Suppressor macrophage treated with lipopolysaccharide for 1 hour (primary cell): ENCODE measurements at regions not wholly inside any gene's neighbourhood (a gene's known extent, or its start where the extent isn't known, plus 50 kb on each side); places are given as distances from the start of the nearest gene placed in this dataset.
"Not testable (repeated sequence)": the region's sequence is repeated elsewhere in the genome, so short reads cannot be mapped to it uniquely, and the experiment has no call there.

ENCODE experiments used
- DNase-seq, 3 donors: peaks; one replicate each; pipeline ENCODE4 v3.0.0-alpha.2; 2020 to 2022

DNA sequence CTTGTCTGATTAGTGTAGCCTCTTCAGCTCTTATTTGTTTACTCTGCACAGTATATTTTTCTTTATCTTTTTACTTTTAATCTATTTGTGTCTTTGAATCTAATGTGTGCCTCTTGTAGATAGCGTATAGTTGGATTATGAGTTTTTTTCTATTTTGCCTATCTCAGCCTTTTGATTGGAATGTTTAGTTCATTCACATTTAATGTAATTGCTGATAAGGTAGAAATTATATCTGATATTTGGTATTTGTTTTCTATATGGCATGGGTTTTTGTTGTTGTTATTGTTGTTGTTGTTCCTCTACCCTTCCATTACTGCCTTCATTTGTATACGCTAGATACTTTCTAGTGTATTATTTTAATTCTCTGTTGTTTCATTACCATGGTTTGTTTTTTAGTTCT, 131.7 kb upstream of the GRIK3 start:
- DNase-seq = no peak

DNA sequence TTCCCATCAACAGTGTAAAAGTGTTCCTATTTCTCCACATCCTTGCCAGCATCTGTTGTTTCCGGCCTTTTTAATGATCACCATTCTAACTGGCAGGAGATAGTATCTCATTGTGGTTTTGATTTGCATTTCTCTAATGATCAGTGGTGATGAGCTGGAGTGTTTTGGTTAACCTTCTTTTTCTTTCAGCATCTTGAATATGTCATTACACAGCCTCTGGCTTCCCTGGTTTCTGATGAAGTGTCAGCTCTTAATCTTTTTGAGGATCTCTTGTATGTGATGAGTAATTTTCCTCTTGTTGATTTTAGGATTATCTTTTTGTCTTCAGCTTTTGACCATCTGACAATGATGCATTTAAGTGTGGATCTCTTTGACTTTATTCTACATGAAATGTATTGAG, 133.2 kb upstream of the GRIK3 start:
- DNase-seq = no peak

DNA sequence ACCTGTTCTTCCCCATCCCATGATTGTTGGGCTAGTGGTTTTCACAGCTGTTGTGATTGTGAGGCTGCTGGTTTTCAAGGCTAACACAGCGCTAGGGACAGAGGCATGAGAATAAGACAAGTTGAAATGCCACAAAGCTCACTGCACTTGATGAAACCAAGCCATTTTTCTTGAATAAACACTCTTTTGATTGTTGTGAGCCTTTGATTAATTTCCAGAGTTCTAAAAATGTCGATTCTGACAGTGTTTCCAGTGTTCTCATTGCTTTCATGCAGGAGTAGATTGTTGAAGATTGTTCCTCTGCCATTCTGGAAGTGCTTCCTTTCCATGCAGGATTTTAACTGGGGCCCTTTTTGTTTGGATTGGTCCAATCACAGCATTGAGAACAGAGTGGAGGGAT, 134.9 kb upstream of the GRIK3 start:
- no peak for DNase-seq

DNA sequence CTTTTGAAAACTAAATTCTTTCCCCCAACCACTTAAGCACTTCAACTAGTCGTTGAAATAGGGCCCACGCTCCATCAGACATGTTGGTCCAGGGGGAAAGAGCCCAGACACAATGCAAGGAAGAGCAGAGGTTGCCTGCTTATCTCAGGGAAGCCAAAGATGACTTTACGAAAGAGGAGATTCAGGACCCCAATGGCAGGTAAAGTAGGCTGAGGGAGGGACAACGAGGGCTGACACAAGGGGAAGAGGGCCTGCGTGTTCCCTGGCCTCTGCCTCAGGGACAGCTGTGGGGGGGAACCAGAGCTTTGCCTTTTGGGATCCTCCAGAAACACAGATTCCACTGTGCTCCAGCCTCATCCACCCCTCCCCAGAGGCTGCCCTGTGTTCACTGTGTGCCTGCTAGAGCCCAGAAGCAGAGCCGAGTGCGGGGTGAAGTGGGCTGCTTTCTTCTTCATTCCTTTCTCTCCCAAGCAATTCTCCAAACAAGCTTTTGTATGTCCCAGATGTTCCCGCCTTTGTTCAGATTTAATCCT, 135.5 kb upstream of the GRIK3 start:
- DNase-seq = no peak

DNA sequence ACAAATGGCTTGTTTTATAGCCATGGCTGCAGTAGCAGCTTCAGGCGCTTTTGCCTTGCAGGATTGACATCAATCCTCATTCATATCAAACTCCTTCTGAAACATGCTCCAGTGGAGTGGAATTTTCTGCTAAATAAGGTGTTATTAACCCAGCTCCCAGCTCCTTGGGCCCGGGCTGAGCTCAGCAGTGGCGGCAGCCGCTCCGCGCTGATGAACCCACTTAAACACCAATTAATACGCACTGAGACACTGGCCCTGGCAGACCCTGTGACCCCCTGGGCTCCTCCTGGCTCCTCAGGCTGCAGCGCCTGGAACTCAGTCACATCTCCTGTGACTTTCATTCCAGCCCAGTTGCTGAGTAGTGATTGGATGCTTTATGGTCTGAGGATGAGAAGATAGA, 137.4 kb upstream of the GRIK3 start:
- DNase-seq = no peak

DNA sequence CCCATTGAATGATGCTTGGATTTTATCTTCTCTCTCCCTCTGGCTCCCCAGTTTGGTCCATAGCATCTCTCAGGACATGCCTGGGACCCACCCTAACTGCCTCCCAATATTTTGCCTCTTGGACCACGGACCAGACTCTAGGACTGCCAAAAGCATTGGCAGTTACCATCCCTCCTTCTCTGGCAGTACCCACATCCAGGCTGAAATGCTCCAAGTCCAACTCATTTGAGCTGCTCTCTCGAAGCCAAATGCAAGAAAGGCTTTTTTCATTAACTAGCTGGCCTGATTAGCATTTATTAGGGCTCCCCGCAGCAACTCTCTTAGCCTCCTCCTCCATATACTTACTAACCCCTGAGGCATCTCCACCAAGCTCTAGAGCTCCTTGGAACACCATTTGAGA, 140.0 kb upstream of the GRIK3 start:
- no peak for DNase-seq

DNA sequence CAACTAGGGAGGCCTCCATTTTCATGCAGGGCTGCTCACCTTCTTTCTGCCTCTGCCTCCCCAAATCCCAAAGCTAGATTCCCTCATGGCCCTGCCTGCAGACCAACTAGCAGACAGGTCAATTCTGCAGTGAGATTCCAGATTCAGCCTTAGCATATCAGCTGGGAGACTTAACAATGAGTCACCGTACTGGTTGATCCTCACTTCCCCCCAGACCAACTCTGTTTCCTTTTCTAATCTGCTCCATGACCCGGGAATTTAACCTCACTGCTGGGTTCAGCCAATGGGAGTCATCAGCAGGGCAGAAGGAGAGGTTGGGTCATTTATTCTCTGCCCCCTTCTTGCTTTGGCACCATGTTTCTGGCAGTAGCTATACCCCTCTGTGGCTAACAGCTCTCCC, 140.6 kb upstream of the GRIK3 start:
- DNase-seq = peak in 1 of 3 donors; percentile 9

DNA sequence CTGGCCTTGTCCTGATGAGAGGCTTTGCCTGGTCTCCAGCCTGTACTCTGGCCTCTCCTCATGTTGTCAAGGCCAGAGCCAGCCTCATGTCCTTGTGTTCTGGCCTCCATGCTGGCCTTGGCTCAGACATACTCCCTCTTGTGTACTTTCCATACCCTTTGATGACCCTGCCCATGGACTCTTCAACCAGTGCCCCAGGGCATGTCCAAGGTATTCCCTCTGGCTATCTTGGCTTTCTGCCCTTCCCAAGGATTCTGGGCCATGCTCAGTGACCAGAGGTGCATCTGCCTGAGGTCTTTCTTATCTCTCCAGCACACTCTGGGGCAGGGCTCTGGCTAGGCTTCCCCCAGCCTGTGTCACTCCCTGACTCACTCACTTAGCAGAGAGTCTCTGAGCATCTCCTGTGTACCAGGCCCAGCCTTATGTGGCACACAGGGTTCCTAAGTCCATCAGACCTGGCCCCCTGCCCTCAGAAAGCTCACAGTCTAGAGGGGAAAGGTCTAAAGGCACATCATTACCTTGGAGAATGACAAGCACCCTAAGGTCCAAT, 141.4 kb upstream of the GRIK3 start:
- no peak for DNase-seq

DNA sequence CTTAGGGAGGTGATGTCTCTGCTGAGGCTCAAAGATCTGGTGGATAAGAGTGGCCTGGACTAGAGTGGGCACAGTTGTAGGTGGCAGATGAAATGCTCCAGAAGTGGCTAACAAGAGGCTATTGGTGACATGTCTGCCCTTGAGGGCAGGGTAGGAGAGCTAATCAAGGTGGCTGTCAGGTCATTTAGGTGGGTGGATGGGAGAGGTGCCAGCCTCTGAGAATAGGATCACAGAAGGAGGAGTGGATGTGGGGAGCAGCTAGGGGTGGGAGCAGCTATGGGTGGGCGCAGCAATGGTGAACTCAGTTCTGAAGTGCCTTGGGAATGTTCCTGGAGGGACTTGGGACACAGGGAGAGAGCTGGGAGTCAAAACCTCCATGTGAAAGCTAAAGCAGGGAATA, 142.0 kb upstream of the GRIK3 start:
- DNase-seq = no peak

DNA sequence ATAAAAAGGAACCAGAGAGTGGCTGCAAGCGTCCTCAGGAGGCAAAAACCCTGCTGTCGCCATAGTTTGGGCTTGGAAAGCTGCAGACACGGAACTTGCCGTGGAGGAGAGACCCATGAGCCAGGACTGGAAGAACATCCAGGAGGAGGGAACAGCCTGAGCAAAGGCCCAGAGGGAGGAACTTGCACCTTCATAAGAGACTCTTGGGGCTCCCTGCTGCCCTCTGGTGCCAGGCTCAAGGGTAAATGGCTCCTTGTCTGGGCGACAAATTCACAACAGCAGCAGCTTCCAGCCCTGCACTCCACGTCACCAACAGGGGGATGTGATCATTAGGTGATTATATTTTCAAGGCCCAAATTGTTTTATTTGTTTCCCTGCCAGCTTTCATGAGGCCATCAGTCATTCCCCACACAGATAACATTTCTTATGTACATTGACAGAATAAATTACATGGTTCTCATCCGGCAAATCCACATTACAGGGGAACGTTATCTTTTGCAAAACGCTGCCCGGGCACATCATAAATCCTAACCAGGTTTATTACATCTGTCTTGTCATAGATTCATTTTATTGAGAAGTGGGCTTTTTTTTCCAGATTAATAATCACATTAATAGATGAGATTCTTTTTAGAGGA, 143.0 kb upstream of the GRIK3 start:
- DNase-seq = peak; percentile 43 to 67 (median 44)

DNA sequence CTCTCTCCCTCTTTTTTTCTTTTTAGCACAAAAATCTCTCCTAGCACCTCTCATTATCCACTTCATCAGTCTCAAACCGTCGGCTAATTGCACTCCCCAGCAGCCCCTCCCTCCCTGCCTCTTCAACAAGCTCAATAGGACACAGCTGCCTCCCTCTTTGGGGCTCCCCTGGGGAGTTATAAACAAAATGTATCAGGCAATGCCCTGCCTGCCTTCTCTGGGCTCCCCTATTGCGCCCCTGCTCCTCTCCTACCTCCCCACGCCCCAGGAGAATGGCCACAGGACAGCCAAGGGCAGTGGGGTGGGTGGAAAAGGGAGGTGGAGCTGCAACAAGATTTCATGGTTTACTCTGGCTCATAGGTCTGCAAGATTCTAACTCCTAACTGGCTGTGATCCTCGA, 147.1 kb upstream of the GRIK3 start:
- no peak for DNase-seq

DNA sequence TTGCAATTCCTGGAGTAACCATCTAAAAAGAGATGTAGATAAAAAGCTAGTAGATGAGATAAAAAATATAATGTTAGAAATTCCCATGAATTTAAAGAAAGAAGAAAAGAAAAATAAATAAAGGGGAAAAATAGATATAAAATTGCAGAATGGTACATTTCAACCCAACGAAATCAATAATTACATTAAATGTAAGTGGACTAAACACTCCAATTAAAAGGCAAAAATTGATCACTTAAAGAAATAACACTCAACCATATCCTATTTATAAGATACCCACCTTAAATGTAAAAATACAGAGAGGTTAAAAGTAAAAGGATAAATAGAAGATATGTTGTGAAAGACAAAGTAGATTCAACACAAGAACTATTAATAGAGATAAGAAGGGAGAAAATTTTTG, 150.5 kb upstream of the GRIK3 start:
- no peak for DNase-seq

DNA sequence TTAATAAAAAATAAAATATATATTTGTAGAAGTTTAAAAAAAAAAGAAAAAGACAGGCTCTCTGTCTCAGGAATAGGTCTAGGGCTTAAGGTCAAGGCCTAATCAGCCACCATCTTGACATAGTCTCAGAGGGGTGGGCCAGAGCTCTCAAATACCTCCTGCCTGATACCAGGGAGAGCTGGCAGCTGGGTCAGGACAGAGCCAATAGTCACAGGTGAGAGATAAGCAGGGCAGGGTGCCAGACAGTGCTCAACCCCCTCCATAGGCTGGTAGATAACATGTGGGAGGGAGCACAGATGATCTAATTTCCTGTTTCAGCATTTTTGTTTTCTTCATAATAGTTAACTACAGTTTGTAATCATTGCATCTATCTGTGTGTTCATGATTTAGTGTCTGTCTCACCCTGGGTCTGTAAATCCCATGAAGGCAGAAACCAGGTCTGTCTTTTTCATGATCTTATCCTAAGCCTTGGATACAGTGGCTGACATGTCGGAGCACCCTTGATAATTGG, 152.0 kb upstream of the GRIK3 start:
- DNase-seq = no peak

DNA sequence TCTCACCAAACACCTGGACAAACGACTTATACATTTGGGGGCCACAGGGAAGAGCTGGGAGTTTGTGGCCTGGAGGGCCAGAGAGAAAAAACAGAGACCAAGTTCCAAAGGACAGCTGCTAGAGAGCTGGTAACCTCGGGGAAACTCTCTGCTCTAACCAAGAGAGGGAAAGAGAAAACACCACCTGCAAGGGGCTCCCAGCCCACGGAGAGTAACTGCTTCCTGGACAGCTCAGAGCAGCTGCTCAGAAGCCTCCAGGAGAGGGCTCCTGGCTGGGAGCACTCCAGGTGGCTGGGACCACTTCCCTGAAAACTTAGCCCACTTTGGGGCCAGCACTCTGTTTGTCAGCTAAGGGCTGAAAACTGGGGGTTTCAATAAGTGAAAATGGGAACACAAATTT, 154.8 kb upstream of the GRIK3 start:
- DNase-seq = no peak

DNA sequence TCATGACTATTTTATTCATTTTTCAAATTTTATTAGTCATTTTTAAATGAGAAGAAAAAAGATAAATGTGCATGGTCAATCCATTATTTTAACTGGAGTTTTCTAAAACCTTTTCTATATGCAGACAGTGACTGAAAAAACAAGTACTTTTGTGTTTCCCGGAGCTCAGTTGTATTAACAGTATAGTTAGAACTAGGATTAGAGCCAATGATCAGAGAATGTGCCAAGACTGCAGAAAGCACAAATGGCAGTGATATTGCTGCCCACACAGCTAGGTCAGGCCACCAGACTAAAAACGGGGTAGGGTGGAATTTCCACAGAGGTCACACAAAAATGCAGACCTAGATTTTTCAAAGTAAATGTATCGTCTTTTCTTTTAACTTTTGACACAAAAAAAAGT, 163.1 kb upstream of the GRIK3 start:
- DNase-seq = no peak

DNA sequence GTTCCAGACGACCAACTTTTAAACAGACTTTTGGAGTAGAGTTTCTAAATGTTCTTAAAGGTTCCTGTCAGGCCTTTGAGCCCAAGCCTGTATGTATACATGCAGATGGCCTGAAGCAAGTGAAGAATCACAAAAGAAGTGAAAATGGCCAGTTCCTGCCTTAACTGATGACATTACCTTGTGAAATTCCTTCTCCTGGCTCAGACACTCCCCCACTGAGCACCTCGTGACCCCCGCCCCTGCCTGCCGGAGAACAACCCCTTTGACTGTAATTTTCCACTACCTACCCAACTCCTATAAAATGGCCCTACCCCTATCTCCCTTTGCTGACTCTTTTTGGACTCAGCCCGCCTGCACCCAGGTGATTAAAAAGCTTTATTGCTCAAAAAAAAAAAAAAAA, 180.0 kb upstream of the GRIK3 start:
- not testable (repeated sequence) for DNase-seq

DNA sequence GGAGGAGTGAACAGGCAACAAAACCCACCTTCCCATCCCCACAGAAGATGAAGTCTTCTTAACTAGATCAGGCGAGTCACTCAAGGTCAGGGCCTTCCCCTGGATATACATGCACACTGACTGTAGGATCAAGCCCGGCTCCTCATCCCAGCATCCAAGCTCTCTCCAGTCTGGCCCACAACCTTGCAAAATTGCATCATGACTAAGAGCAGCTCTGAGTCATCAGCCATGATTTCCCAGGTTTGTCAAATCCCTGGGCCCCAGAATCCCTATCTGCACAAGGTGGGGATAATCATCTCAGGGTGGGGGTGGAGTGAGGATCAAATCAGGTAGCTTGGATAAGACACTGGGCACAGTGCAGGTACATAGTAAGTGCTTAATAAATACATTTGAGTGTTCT, 199.3 kb upstream of the GRIK3 start:
- DNase-seq = no peak

DNA sequence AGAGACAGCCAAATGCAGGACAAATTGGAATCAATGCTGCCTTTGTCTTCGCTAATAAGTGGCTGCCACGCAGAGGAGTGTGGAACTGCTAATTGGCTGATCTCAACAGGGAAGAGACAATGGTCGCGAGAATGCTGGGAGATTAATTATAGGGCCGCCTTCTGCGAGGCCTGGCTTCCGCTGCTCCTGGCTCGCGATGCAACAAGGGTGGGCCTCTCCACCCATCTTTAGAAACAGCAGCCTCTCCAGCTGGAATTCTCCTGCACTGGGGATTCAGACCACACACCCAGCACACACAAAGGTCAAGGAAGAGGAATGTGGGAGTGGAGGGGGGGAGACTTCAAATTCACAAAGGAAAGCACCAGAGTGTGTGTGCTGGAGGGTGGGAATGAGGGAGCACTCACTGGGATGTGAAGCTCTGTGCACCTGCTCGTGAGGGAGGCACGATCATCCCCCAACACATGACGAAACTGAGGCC, 200.7 kb upstream of the GRIK3 start:
- no peak for DNase-seq

DNA sequence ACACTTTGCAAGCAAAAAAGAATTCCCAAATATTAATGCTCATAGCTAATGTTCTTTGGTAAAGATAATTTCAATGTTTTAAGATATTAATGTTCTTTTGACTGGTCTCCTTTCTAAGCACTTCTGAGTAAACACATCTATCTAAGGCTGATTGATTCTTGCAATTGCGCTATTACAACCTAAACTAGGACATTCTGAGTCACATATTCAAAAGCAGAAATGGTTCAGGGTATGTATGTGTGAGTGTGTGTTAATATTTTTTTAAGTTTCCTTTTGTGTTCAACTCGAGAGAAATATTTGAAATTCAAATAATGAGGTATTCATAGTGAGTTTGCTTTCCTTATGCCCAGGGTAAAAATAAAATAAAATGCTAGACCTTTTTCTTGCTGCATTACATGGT, 203.6 kb upstream of the GRIK3 start:
- peak in 1 of 3 donors; percentile 2 for DNase-seq

DNA sequence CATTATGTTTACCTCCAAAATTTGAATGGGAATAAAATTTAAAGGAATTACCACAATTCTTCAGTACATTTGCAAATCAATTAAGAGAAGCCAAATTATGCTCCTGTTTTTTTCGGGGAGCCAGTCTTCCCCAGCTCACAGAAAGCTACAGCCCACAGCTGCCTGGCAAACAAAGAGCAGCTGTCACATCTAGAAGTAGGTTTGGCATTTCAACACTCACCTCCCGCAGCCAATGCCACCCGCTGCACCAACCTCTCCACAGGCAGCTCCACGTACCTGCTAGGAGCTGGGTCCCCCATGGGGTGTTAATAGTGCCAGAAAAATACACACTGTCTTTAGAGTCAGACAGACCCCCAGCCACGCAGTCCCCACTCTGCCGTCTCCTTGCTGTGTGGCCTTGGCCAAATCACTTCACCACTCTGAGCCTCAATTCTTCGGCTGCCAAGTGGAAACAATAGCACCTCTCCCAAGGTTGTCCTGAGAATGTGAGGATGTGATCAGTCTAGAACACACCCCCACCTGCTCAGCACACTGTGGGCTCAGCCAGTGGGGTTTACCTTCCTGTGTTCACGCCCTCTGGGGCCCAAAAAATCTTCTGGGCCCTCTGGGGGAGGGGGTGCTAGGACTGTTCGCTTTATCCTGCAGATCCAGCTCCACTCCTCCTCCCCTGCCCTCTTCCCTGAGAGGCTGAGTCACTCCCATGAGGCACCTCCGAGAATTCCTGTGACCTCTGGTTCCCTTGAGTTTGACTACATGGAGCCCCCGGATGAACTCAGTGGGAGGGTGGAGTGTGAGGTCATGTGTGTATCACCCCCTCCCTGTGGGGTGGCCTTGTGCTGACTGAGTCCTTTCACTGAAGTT, 204.3 kb upstream of the GRIK3 start:
- peak in 1 of 3 donors; percentile 6 for DNase-seq

DNA sequence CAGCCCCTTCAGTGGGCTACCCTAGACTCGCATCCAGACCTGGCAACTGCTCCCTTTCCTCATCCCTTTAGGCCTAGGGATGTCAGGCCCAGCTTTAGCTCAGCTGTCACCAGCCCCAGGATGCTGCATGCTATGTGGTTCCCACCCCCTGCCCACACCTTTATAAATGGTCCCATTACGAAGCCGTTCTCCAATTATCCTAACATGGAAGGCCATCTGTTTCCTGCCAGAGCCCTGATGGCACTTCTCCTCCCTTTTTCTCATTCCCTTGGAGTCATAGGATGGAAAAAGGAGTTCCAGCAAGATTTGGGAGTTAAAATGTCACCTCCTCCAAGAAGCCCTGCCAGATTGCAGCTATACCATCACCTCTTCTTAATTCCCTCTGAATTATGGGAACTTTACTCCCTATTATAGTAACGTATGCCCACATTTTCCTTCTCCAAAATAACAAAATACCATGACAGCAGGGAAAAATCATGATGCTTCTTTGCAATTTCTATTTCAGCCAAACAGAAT, 205.0 kb upstream of the GRIK3 start:
- no peak for DNase-seq

DNA sequence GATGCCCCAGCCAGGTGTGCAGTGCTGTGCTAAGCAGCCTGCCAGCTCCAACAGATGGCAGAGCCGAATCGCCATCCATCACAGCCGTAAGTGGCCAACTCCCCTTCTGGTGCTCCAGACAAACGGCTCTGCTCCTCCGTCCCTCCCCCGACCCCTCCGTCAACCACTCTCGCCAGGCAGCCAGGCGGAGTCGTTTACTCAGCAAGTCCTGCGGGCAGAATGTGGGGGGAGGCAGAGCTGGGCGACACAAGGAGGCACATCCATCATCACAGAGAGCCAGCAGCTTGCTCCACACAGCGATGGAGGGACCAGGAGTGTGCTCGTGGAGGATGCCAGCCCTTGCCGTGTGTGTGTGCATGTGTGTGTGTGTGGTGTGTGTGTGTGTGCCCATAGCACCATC, 206.6 kb upstream of the GRIK3 start:
- DNase-seq = no peak

DNA sequence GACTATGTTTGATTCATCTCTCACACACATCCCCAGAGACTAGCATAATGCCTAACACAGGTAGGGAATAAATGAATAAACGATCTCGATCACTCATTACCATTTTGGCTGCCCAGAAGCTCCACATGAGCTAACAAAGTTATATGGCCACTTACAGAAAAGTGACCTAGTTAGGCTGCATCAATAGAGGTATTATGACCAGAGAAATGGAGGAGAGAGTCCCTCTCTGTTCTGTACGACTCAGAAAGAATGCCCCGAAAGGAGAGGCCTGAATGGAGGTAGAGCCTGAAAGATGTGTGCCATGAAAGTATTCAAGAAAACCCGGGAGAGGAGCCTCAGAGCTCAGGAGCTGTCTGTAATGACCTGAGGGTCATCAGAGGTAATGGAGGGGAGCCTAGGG, 208.2 kb upstream of the GRIK3 start:
- no peak for DNase-seq
